ENCODE measurements at regions not wholly inside any gene's neighbourhood (a gene's known extent, or its start where the extent isn't known, plus 50 kb on each side); places are given as distances from the start of the nearest gene placed in this dataset.
"Not testable (repeated sequence)": the region's sequence is repeated elsewhere in the genome, so short reads cannot be mapped to it uniquely, and the experiment has no call there.

DNA sequence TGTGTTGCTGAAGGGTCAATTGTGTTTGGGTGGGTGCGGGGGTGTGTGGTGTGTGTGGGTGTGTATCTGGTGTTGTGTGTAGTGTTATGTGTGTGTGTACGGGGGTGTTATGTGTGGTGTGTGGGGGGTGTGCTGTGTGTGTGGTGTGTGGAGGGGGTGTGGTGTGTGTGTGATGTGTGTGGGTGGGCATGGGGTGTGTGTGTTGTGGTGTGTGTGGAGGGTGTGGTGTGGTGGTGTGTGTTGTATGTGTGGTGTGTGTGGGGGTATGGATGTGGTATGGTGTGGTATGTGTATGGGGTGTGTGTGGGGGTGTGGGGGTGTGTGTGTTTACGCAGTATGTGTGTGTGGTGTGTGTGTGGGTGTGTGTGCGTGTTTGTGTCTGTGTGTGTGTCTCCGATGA is 110.8 kb downstream of the ZNF22 start:
- no peaks in the 10 kb centered on the region for H3K9me3 ChIP-seq (ENCODE audit: control insufficient read depth, low read length)
- H3K4me1 ChIP-seq (ENCODE audit: control insufficient read depth, insufficient read depth, low read length, poor library complexity, severe bottlenecking) = no peaks in the 10 kb centered on the region
- H3K36me3 ChIP-seq (ENCODE audit: control insufficient read depth, insufficient read depth, low read length) = no peaks in the 10 kb centered on the region
- no peak overlapping the region for H3K4me3 ChIP-seq (ENCODE audit: extremely low read depth, insufficient read depth, low read length, poor library complexity, severe bottlenecking)
- H3K27ac ChIP-seq (ENCODE audit: low read depth, low read length, severe bottlenecking) = no peak overlapping the region
- 75 to 80% methylated on average over 1 to 2 of the region's 5 CpGs for WGBS, 2 experiments (ENCODE audit: insufficient coverage in 2 of 2)

DNA sequence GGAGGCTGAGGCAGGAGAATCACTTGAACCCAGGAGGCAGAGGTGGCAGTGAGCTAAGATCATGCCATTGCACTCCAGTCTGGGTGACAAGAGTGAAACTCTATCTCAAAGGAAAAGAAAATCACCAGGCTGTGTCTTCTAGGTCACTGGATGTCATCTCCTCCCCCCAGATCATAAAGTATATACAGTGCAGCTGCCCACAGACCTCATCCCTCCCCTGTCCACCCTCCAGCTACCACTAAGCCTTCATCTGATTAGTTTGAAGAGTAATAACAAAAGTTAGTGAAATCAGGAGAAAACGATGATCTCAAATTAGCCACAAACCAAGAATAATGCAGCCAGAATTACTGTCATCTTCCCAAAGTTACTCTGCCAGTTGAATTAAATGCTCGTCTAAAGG is 117.2 kb downstream of the ZNF22 start:
- H3K4me1 ChIP-seq (ENCODE audit: control insufficient read depth, insufficient read depth, low read length, poor library complexity, severe bottlenecking); H3K9me3 ChIP-seq (ENCODE audit: control insufficient read depth, low read length); H3K4me3 ChIP-seq (ENCODE audit: extremely low read depth, insufficient read depth, low read length, poor library complexity, severe bottlenecking); H3K27ac ChIP-seq (ENCODE audit: low read depth, low read length, severe bottlenecking); H3K36me3 ChIP-seq (ENCODE audit: control insufficient read depth, insufficient read depth, low read length): not testable (repeated sequence)
- 80 to 83% methylated on average over 1 of the region's 2 CpGs for WGBS, 2 experiments (ENCODE audit: insufficient coverage in 2 of 2)

GRCh38 chr10:45118929-45119328 is 118.2 kb downstream of the ZNF22 start:
- Histone ChIP-seq H3K27ac (ENCODE audit: low read depth, low read length, severe bottlenecking) (no peak overlapping the region), H3K36me3 (ENCODE audit: control insufficient read depth, insufficient read depth, low read length) (no peaks in the 10 kb centered on the region), H3K4me3 (ENCODE audit: extremely low read depth, insufficient read depth, low read length, poor library complexity, severe bottlenecking) (no peak overlapping the region), H3K9me3 (ENCODE audit: control insufficient read depth, low read length) (no peaks in the 10 kb centered on the region), H3K4me1 (ENCODE audit: control insufficient read depth, insufficient read depth, low read length, poor library complexity, severe bottlenecking) (no peaks in the 10 kb centered on the region)
- 78% methylated on average over 3 of the region's 3 CpGs; no CpG with 5 or more reads in 1 of the 2 experiments for WGBS, 2 experiments (ENCODE audit: insufficient coverage in 2 of 2)

DNA sequence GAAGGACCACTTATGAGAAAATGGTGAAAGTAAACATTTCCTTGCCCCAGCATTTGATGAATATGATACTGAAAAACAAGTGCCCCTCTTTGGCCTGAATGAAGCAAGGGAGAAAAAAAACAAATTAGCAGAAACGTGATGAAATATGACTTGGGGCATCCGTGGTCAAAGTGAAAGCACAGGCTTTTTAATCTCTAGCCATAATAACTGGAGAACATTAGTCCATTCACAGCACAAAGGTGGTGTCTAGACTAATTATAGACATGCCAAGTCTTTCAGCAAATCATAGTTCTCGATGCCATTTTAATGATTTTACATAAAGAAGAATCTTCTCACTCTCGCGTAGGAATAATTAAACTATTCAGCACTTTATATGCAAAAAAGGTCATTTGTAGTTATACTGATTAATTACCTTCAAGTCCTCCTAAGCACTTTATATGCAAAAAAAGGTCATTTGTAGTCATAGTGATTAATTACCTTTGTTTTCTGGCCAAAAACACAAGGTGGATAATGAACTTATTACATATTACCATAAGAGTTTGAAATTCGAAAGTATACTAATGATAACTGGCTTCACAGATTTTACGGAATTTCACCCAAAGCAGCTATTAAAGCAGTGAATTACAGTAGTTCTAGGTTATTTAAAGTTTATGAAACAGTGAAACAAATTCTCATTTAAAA is 121.6 kb downstream of the ZNF22 start:
- not testable (repeated sequence) for H3K27ac ChIP-seq (ENCODE audit: low read depth, low read length, severe bottlenecking); H3K9me3 ChIP-seq (ENCODE audit: control insufficient read depth, low read length); H3K4me1 ChIP-seq (ENCODE audit: control insufficient read depth, insufficient read depth, low read length, poor library complexity, severe bottlenecking); H3K4me3 ChIP-seq (ENCODE audit: extremely low read depth, insufficient read depth, low read length, poor library complexity, severe bottlenecking); H3K36me3 ChIP-seq (ENCODE audit: control insufficient read depth, insufficient read depth, low read length)
- WGBS, 2 experiments (ENCODE audit: insufficient coverage in 2 of 2) = no CpG with 5 or more reads among the region's 7 CpGs

DNA sequence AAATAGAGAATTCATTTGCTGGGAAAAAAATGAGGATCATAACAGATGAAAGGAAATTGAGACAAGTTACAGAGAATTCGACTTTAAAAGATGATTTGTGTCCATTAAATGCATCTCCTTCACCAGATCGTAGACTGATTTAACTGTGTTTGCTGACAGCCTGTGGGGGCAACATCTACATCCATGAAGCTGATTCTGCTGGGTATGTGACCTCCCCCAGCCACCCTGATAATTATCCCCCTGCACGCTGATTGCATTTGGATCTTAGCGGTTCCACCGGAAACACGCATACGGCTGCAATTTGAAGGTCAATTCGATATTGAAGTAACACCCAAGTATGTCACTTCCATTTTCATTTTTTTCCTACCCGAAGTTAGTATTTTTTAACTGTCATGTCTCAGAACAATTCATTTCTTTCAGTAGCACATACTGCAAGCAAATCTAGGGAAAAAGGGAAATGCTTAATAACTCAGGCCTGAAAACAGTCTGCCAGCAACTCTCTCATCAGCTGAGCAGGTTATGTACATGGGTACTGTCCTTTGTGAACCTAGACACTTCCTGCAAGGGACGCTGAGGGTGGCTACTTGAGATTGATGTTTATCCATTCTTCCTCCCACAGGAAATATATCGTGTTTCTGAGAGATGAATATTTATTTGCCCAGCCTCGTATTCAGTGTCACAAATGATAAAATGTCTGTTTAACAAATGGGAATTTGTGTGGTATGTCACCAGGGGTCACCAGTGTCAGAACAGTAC is 134.9 kb downstream of the ZNF22 start:
- Histone ChIP-seq H3K27ac (ENCODE audit: low read depth, low read length, severe bottlenecking) (no peak overlapping the region), H3K4me1 (ENCODE audit: control insufficient read depth, insufficient read depth, low read length, poor library complexity, severe bottlenecking) (no peaks in the 10 kb centered on the region), H3K9me3 (ENCODE audit: control insufficient read depth, low read length) (no peaks in the 10 kb centered on the region), H3K4me3 (ENCODE audit: extremely low read depth, insufficient read depth, low read length, poor library complexity, severe bottlenecking) (no peak overlapping the region), H3K36me3 (ENCODE audit: control insufficient read depth, insufficient read depth, low read length) (no peaks in the 10 kb centered on the region)
- WGBS, 2 experiments (ENCODE audit: insufficient coverage in 2 of 2) = 90% methylated on average over 7 to 8 of the region's 12 CpGs

DNA sequence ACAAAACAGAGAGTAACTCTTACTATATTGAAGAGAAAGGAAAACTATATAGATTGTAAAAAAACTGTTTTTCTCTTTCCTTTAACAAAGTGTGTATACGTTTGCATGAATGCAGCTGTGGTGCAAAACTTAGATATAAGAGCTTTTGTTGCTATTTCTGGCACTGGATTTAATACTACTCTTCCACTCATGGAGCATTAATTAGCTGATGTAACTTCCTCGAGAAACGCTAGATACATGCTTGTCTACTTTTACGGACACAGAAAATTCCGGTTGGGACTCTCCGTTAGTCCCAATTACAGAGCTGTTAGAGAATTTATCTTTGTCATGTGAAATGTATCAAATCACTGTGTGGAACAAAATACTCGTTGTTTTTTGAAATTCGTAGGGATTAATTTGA is 135.5 kb downstream of the ZNF22 start:
- Histone ChIP-seq H3K27ac (ENCODE audit: low read depth, low read length, severe bottlenecking) (no peak overlapping the region), H3K9me3 (ENCODE audit: control insufficient read depth, low read length) (no peaks in the 10 kb centered on the region), H3K4me3 (ENCODE audit: extremely low read depth, insufficient read depth, low read length, poor library complexity, severe bottlenecking) (no peak overlapping the region), H3K36me3 (ENCODE audit: control insufficient read depth, insufficient read depth, low read length) (no peaks in the 10 kb centered on the region), H3K4me1 (ENCODE audit: control insufficient read depth, insufficient read depth, low read length, poor library complexity, severe bottlenecking) (no peaks in the 10 kb centered on the region)
- WGBS, 2 experiments (ENCODE audit: insufficient coverage in 2 of 2) = 87 to 95% methylated on average over 3 to 5 of the region's 8 CpGs

DNA sequence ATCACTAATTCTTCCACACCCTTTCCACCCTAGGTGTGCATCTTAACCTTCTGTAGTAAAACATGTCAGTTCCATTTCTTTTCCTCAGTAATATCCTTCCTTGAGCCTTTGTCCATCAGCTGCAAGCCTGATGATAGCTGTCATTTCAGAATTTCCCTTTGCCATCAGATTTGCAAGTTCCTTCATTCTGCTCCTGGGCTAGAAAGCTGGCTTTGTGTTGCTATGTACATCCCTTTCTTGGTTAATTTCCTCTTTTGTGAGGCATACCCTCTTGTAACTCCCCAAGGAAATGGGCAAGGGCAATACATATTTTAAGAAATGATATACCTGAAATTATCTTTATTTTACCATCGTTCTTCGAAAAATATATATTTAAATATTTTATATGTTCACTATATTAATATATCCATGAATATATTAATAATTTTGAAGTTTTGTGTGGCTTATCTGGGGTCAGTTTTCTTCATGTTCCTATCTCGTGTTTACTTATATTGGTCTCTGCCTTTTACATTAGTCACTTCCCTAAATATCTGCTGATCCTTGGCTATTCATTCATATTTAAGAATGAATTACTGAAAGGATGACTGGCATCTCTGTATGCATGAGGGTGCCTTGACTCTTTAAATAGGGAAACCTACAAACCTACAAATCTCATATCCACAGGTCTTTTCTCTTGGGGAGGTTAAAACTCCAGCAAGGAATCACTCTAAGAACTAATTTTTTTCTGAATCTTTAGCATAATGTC is 143.8 kb downstream of the ZNF22 start:
- Histone ChIP-seq H3K9me3 (ENCODE audit: control insufficient read depth, low read length) (no peaks in the 10 kb centered on the region), H3K36me3 (ENCODE audit: control insufficient read depth, insufficient read depth, low read length) (no peaks in the 10 kb centered on the region), H3K4me1 (ENCODE audit: control insufficient read depth, insufficient read depth, low read length, poor library complexity, severe bottlenecking) (no peaks in the 10 kb centered on the region), H3K4me3 (ENCODE audit: extremely low read depth, insufficient read depth, low read length, poor library complexity, severe bottlenecking) (no peak overlapping the region), H3K27ac (ENCODE audit: low read depth, low read length, severe bottlenecking) (no peak overlapping the region)
- WGBS, 2 experiments (ENCODE audit: insufficient coverage in 2 of 2) = no CpG with 5 or more reads among the region's 3 CpGs

GRCh38 chr10:45145143-45145542 is 144.4 kb downstream of the ZNF22 start:
- not testable (repeated sequence) for H3K4me1 ChIP-seq (ENCODE audit: control insufficient read depth, insufficient read depth, low read length, poor library complexity, severe bottlenecking); H3K9me3 ChIP-seq (ENCODE audit: control insufficient read depth, low read length); H3K36me3 ChIP-seq (ENCODE audit: control insufficient read depth, insufficient read depth, low read length); H3K4me3 ChIP-seq (ENCODE audit: extremely low read depth, insufficient read depth, low read length, poor library complexity, severe bottlenecking); H3K27ac ChIP-seq (ENCODE audit: low read depth, low read length, severe bottlenecking)
- WGBS, 2 experiments (ENCODE audit: insufficient coverage in 2 of 2) = 71% methylated on average over 1 of the region's 1 CpG; no CpG with 5 or more reads in 1 of the 2 experiments

DNA sequence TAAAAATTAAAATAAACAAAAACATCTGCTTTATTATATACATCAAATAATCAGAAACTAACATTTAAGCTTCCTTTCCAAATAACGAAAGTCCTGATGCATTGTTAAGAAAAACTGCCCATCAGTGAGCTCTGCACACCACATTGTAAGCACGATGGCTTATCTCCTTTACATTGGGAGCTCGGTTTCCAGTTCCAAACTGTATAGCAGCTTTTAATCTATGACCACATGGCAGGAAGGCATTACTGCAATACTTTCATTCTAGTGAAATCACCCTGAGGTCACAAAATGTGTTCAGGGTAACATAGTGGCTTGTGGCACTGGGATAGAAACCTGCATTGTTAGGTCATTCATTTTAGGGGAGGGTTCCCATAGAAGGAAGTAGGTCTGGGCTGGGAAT is 146.3 kb downstream of the ZNF22 start:
- Histone ChIP-seq H3K36me3 (ENCODE audit: control insufficient read depth, insufficient read depth, low read length) (no peaks in the 10 kb centered on the region), H3K4me1 (ENCODE audit: control insufficient read depth, insufficient read depth, low read length, poor library complexity, severe bottlenecking) (no peaks in the 10 kb centered on the region), H3K9me3 (ENCODE audit: control insufficient read depth, low read length) (no peaks in the 10 kb centered on the region), H3K4me3 (ENCODE audit: extremely low read depth, insufficient read depth, low read length, poor library complexity, severe bottlenecking) (no peak overlapping the region), H3K27ac (ENCODE audit: low read depth, low read length, severe bottlenecking) (no peak overlapping the region)
- 30 to 67% methylated on average over 2 to 3 of the region's 3 CpGs for WGBS, 2 experiments (ENCODE audit: insufficient coverage in 2 of 2)

- Histone ChIP-seq H3K4me3 (ENCODE audit: extremely low read depth, insufficient read depth, low read length, poor library complexity, severe bottlenecking) (no peak overlapping the region), H3K36me3 (ENCODE audit: control insufficient read depth, insufficient read depth, low read length) (no peaks in the 10 kb centered on the region), H3K4me1 (ENCODE audit: control insufficient read depth, insufficient read depth, low read length, poor library complexity, severe bottlenecking) (no peaks in the 10 kb centered on the region), H3K27ac (ENCODE audit: low read depth, low read length, severe bottlenecking) (no peak overlapping the region), H3K9me3 (ENCODE audit: control insufficient read depth, low read length) (no peaks in the 10 kb centered on the region)
- WGBS, 2 experiments (ENCODE audit: insufficient coverage in 2 of 2) = 87 to 89% methylated on average over 5 to 7 of the region's 9 CpGs
Observed at GRCh38 chr10:45150997-45151396, 150.3 kb downstream of the ZNF22 start.

Data from mesodermal cell (in vitro differentiated cells).